ENCODE measurements at regions not wholly inside any gene's neighbourhood (a gene's known extent, or its start where the extent isn't known, plus 50 kb on each side); places are given as distances from the start of the nearest gene placed in this dataset.

GRCh38 chr6:8658416-8658815, 223.1 kb upstream of the SLC35B3 start:
- no peak overlapping the region for H3K27ac ChIP-seq
- no peak overlapping the region for H3K4me3 ChIP-seq
- no peaks in the 10 kb centered on the region for H3K4me1 ChIP-seq
- no peak for TF ChIP-seq CTCF (IDR thresholded peaks at IDR 0.05)
- ATAC-seq = no peak
- no peak for DNase-seq
- no peaks in the 10 kb centered on the region for H3K27me3 ChIP-seq
- H3K9me3 ChIP-seq = no peaks in the 10 kb centered on the region
- intact Hi-C loops (cut with DNase I) = no loop called here
- no peaks in the 10 kb centered on the region for H3K36me3 ChIP-seq

- intact Hi-C loops (cut with DNase I) = no loop called here
- H3K4me3 ChIP-seq = no peak overlapping the region
- DNase-seq (no peak), ATAC-seq (no peak)
- no peak overlapping the region for H3K27ac ChIP-seq
- H3K4me1 ChIP-seq = no peaks in the 10 kb centered on the region
- H3K27me3 ChIP-seq = no peaks in the 10 kb centered on the region
- no peaks in the 10 kb centered on the region for H3K36me3 ChIP-seq
- H3K9me3 ChIP-seq = no peaks in the 10 kb centered on the region
- TF ChIP-seq CTCF (IDR thresholded peaks at IDR 0.05) = no peak
These were observed 222.2 kb upstream of the SLC35B3 start for GRCh38 chr6:8657522-8657921.

GRCh38 chr6:8655670-8656454, 220.5 kb upstream of the SLC35B3 start:
- no peak overlapping the region for H3K4me3 ChIP-seq
- ATAC-seq (no peak), DNase-seq (no peak)
- intact Hi-C loops (cut with DNase I) = no loop called here
- no peaks in the 10 kb centered on the region for H3K36me3 ChIP-seq
- H3K9me3 ChIP-seq = no peaks in the 10 kb centered on the region
- TF ChIP-seq CTCF (IDR thresholded peaks at IDR 0.05) = no peak
- no peaks in the 10 kb centered on the region for H3K27me3 ChIP-seq
- no peak overlapping the region for H3K27ac ChIP-seq
- no peaks in the 10 kb centered on the region for H3K4me1 ChIP-seq

GRCh38 chr6:8652710-8653109, 217.4 kb upstream of the SLC35B3 start:
- H3K27me3 ChIP-seq = no peaks in the 10 kb centered on the region
- H3K27ac ChIP-seq = no peak overlapping the region
- H3K4me3 ChIP-seq = no peak overlapping the region
- H3K4me1 ChIP-seq = no peaks in the 10 kb centered on the region
- intact Hi-C loops (cut with DNase I) = no loop called here
- no peaks in the 10 kb centered on the region for H3K36me3 ChIP-seq
- DNase-seq (no peak), ATAC-seq (no peak)
- no peak for TF ChIP-seq CTCF (IDR thresholded peaks at IDR 0.05)
- no peaks in the 10 kb centered on the region for H3K9me3 ChIP-seq

GRCh38 chr6:8651998-8652397, 216.7 kb upstream of the SLC35B3 start:
- no peaks in the 10 kb centered on the region for H3K27me3 ChIP-seq
- H3K36me3 ChIP-seq = no peaks in the 10 kb centered on the region
- ATAC-seq (no peak), DNase-seq (no peak)
- intact Hi-C loops (cut with DNase I) = no loop called here
- TF ChIP-seq CTCF (IDR thresholded peaks at IDR 0.05) = no peak
- no peaks in the 10 kb centered on the region for H3K9me3 ChIP-seq
- H3K4me3 ChIP-seq = no peak overlapping the region
- H3K27ac ChIP-seq = no peak overlapping the region
- H3K4me1 ChIP-seq = no peaks in the 10 kb centered on the region

GRCh38 chr6:8645212-8645611, 209.9 kb upstream of the SLC35B3 start:
- H3K4me3 ChIP-seq = no peak overlapping the region
- no peak for DNase-seq
- intact Hi-C loops (cut with DNase I) = no loop called here
- no peaks in the 10 kb centered on the region for H3K36me3 ChIP-seq
- ATAC-seq = no peak
- no peaks in the 10 kb centered on the region for H3K27me3 ChIP-seq
- TF ChIP-seq CTCF (IDR thresholded peaks at IDR 0.05) = no peak
- H3K4me1 ChIP-seq = no peaks in the 10 kb centered on the region
- peaks cover 5% of the 10 kb centered on the region for H3K9me3 ChIP-seq
- H3K27ac ChIP-seq = no peak overlapping the region

Data from upper lobe of right lung (tissue), 1 donor.